ENCODE measurements at regions not wholly inside any gene's neighbourhood (a gene's known extent, or its start where the extent isn't known, plus 50 kb on each side); places are given as distances from the start of the nearest gene placed in this dataset.

GRCh38 chrX:112163906-112164305 lies 81.3 kb upstream of the TRPC5 start:
- no peak overlapping the region for H3K27ac ChIP-seq
- no peak overlapping the region for H3K4me3 ChIP-seq
- no peaks in the 10 kb centered on the region for H3K4me1 ChIP-seq
- no peak for DNase-seq
- H3K9me3 ChIP-seq: no peaks in the 10 kb centered on the region
- TF ChIP-seq POLR2A (IDR thresholded peaks at IDR 0.05): no peak
- no peak for TF ChIP-seq CTCF (IDR thresholded peaks at IDR 0.05)
- intact Hi-C loops (cut with DNase I): no loop called here
- ATAC-seq: no peak
- no peaks in the 10 kb centered on the region for H3K36me3 ChIP-seq
- no peaks in the 10 kb centered on the region for H3K27me3 ChIP-seq
- 29% methylated on average over 2 of the region's 3 CpGs for WGBS (ENCODE audit: insufficient coverage, low coverage, low lambda C conversion rate, missing lambda C conversion rate)

- Histone ChIP-seq H3K4me3 (no peak overlapping the region), H3K27me3 (no peaks in the 10 kb centered on the region), H3K36me3 (no peaks in the 10 kb centered on the region), H3K9me3 (no peaks in the 10 kb centered on the region), H3K27ac (no peak overlapping the region), H3K4me1 (no peaks in the 10 kb centered on the region)
- WGBS (ENCODE audit: insufficient coverage, low coverage, low lambda C conversion rate, missing lambda C conversion rate): 62% methylated on average over 2 of the region's 2 CpGs
- ATAC-seq (no peak), DNase-seq (no peak)
- TF ChIP-seq POLR2A (IDR thresholded peaks at IDR 0.05) (no peak), CTCF (IDR thresholded peaks at IDR 0.05) (no peak)
- intact Hi-C loops (cut with DNase I): no loop called here
Measured at GRCh38 chrX:112148397-112148796, 65.8 kb upstream of the TRPC5 start.

- peak in 1 of 3 donors; percentile 20 for DNase-seq
- H3K4me3 ChIP-seq: no peak overlapping the region
- intact Hi-C loops (cut with DNase I): no loop called here
- no peak overlapping the region for H3K27ac ChIP-seq
- TF ChIP-seq CTCF (IDR thresholded peaks at IDR 0.05): peak; percentile 42 to 57 (median 48)
- no peak for TF ChIP-seq POLR2A (IDR thresholded peaks at IDR 0.05)
- no peaks in the 10 kb centered on the region for H3K36me3 ChIP-seq
- H3K4me1 ChIP-seq: no peaks in the 10 kb centered on the region
- peak; percentile 75 to 79 (median 78) for ATAC-seq
- no peaks in the 10 kb centered on the region for H3K9me3 ChIP-seq
- no peaks in the 10 kb centered on the region for H3K27me3 ChIP-seq
- 13% methylated on average over 2 of the region's 2 CpGs for WGBS (ENCODE audit: insufficient coverage, low coverage, low lambda C conversion rate, missing lambda C conversion rate)
Measured at GRCh38 chrX:112147206-112147605, 64.6 kb upstream of the TRPC5 start.

GRCh38 chrX:112137276-112137675 lies 54.7 kb upstream of the TRPC5 start:
- ATAC-seq: no peak
- no peak for TF ChIP-seq POLR2A (IDR thresholded peaks at IDR 0.05)
- no peak for TF ChIP-seq CTCF (IDR thresholded peaks at IDR 0.05)
- no peaks in the 10 kb centered on the region for H3K9me3 ChIP-seq
- H3K27me3 ChIP-seq: no peaks in the 10 kb centered on the region
- WGBS (ENCODE audit: insufficient coverage, low coverage, low lambda C conversion rate, missing lambda C conversion rate): 21% methylated on average over 4 of the region's 4 CpGs
- DNase-seq: no peak
- no peak overlapping the region for H3K27ac ChIP-seq
- intact Hi-C loops (cut with DNase I): no loop called here
- no peak overlapping the region for H3K4me3 ChIP-seq
- no peaks in the 10 kb centered on the region for H3K36me3 ChIP-seq
- H3K4me1 ChIP-seq: no peaks in the 10 kb centered on the region
